ENCODE measurements at regions not wholly inside any gene's neighbourhood (a gene's known extent, or its start where the extent isn't known, plus 50 kb on each side); places are given as distances from the start of the nearest gene placed in this dataset.
A peak's percentile ranks its signal among the peaks of the same experiment; 100 is the strongest.

DNA sequence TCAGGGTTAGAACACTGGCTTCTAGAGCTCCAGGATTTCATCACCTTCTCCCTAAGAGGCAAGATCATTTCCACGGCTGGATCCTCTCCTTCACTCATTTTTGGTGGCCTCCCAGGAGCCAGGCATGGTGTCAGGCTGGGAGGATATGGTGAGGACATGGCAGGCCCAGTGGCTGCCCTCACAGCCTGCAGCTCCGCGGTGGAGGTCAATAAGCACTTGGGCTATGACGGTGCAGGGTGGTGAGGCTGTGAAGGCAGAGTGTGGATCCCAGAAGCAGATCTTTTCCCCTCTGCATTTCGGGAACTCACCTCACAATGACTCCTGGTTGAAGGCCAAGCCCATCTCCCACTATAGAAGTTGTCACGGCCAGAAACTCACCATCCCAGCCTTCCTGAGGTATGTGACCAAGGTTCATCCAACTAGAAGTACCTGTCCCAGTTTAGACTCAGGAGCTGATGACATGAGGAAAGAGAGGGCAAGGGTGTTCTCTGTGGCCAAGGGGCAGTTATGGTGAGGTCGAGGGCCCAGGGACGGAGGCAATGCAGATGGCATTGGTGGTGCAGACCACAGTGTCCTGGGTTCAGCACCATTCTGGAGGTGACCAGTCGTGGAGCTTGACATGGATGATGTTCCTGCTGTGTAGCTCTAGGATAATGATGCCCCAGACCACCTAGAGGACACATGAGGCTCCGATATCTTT is 100.1 kb upstream of the SMAD3 start:
- no CpG with 5 or more reads among the region's 10 CpGs for WGBS (ENCODE audit: extremely low coverage, insufficient read length, low lambda C conversion rate)
- Histone ChIP-seq H2BK120ac (ENCODE audit: low read depth, low read length, poor library complexity, severe bottlenecking) (no peak overlapping the region), H4K91ac (ENCODE audit: insufficient read length, low read depth, low read length) (no peak overlapping the region), H3K56ac (ENCODE audit: insufficient read length, low read depth, low read length) (no peak overlapping the region), H2BK12ac (ENCODE audit: insufficient read length, low read depth, low read length) (no peak overlapping the region), H3K23ac (ENCODE audit: insufficient read length, low read depth, low read length) (no peak overlapping the region), H3K27me3 (ENCODE audit: insufficient read depth, low read length) (no peaks in the 10 kb centered on the region), H4K8ac (replicated peaks; ENCODE audit: insufficient read length, low read depth, low read length) (no peak overlapping the region), H3K9me3 (ENCODE audit: control insufficient read depth, low read depth, low read length) (no peaks in the 10 kb centered on the region), H2AK5ac (ENCODE audit: insufficient read length, low read length) (no peak overlapping the region), H3T11ph (ENCODE audit: low read length) (no peak overlapping the region), H3K4me2 (ENCODE audit: insufficient read depth, insufficient read length, low read length) (no peak overlapping the region), H4K5ac (ENCODE audit: insufficient read length, low read depth, low read length) (no peak overlapping the region), H2AFZ (ENCODE audit: low read length) (no peak overlapping the region), H3K23me2 (ENCODE audit: insufficient read length, low read depth, low read length, poor library complexity, severe bottlenecking) (no peaks in the 10 kb centered on the region), H3K18ac (ENCODE audit: insufficient read length, low read depth, low read length) (peak overlapping the region; percentile 29), H3K4me1 (ENCODE audit: insufficient read depth, low read length) (no peaks in the 10 kb centered on the region), H3K79me1 (ENCODE audit: insufficient read depth, low read depth, low read length, poor library complexity, severe bottlenecking) (no peaks in the 10 kb centered on the region), H3K27ac (ENCODE audit: insufficient read length, low read depth, low read length) (no peak overlapping the region), H3K4ac (ENCODE audit: low read depth, low read length) (no peak overlapping the region; the same call in 1 of the 2 replicates), H2BK20ac (ENCODE audit: low read depth, low read length, poor library complexity, severe bottlenecking) (no peak overlapping the region), H3K14ac (ENCODE audit: insufficient read depth, low read length) (no peak overlapping the region), H4K20me1 (ENCODE audit: control insufficient read depth, insufficient read depth, insufficient read length) (no peaks in the 10 kb centered on the region), H3K9ac (ENCODE audit: extremely low read depth, insufficient read length, low read length) (no peak overlapping the region), H2BK5ac (ENCODE audit: insufficient read length, low read length) (no peak overlapping the region), H2BK15ac (ENCODE audit: low read depth, low read length) (no peak overlapping the region), H3K79me2 (ENCODE audit: insufficient read depth, low read length) (no peaks in the 10 kb centered on the region)
- no peak for DNase-seq
- TF ChIP-seq, protein P1, sequence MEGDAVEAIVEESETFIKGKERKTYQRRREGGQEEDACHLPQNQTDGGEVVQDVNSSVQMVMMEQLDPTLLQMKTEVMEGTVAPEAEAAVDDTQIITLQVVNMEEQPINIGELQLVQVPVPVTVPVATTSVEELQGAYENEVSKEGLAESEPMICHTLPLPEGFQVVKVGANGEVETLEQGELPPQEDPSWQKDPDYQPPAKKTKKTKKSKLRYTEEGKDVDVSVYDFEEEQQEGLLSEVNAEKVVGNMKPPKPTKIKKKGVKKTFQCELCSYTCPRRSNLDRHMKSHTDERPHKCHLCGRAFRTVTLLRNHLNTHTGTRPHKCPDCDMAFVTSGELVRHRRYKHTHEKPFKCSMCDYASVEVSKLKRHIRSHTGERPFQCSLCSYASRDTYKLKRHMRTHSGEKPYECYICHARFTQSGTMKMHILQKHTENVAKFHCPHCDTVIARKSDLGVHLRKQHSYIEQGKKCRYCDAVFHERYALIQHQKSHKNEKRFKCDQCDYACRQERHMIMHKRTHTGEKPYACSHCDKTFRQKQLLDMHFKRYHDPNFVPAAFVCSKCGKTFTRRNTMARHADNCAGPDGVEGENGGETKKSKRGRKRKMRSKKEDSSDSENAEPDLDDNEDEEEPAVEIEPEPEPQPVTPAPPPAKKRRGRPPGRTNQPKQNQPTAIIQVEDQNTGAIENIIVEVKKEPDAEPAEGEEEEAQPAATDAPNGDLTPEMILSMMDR (conservative IDR thresholded peaks at IDR 0.05) = no peak
- H3K9me3 Mint-ChIP-seq = no peaks in the 10 kb centered on the region
- peaks cover 14 to 17% of the 10 kb centered on the region in 2 experiments for H3K4me1 Mint-ChIP-seq
- H3K27ac Mint-ChIP-seq = no peak overlapping the region; a peak in 2 of 7 replicates
- no peak overlapping the region for H3K4me3 Mint-ChIP-seq
- peaks cover 4% of the 10 kb centered on the region for H3K27me3 Mint-ChIP-seq (ENCODE audit: low read depth)
- no peaks in the 10 kb centered on the region for H3K36me3 Mint-ChIP-seq (ENCODE audit: insufficient read depth in 1 of 3, low read depth in 3 of 3)

All from H9 (cell line).